DND-41 (cell line): ENCODE measurements at regions not wholly inside any gene's neighbourhood (a gene's known extent, or its start where the extent isn't known, plus 50 kb on each side); places are given as distances from the start of the nearest gene placed in this dataset.

ENCODE experiments used
- ATAC-seq: fragments of 200-7000 bp; cut with Tn5 transposase; 3 replicates; pipeline ENCODE4 v1.9.1; 2021; ENCODE audit warnings: low read depth; ENCODE audit not compliant: insufficient read depth
- DNase-seq: peaks from one replicate; pipeline ENCODE4 v3.0.0-alpha.2; 2020
- H2AFZ ChIP-seq: 2 replicates; pipeline ENCODE4 v1.6.0; 2012; ENCODE audit warnings: low read depth, low read length
- H3K27ac ChIP-seq: 2 replicates; pipeline ENCODE4 v1.5.1; 2012; ENCODE audit warnings: low read length, inconsistent platforms
- H3K27me3 ChIP-seq: fragments of 200-600 bp; sonication (generic); 2 replicates; pipeline ENCODE4 v1.6.0; 2012; ENCODE audit warnings: low read length, mild to moderate bottlenecking, inconsistent platforms; ENCODE audit not compliant: insufficient read depth, poor library complexity
- H3K36me3 ChIP-seq: 2 replicates; pipeline ENCODE4 v1.5.1; 2012; ENCODE audit warnings: low read length, inconsistent platforms; ENCODE audit not compliant: insufficient read depth
- H3K4me1 ChIP-seq: 2 replicates; pipeline ENCODE4 v1.5.1; 2012; ENCODE audit warnings: mild to moderate bottlenecking, low read length; ENCODE audit not compliant: insufficient read depth
- H3K4me2 ChIP-seq: 2 replicates; pipeline ENCODE4 v1.6.0; 2012; ENCODE audit warnings: mild to moderate bottlenecking, moderate library complexity, low read length, inconsistent platforms; ENCODE audit not compliant: insufficient read depth
- H3K4me3 ChIP-seq, 2 experiments: fragments of 200-600 bp in 1 of 2; shearing (Covaris generic) in 1 of 2; 2 replicates each; pipeline ENCODE4 v1.5.1; 2012 to 2016; ENCODE audit warnings: inconsistent platforms in 2 of 2, low read length in 2 of 2, mild to moderate bottlenecking in 2 of 2, low read depth in 1 of 2, moderate library complexity in 1 of 2
- H3K79me2 ChIP-seq: 2 replicates; pipeline ENCODE4 v1.6.0; 2012; ENCODE audit warnings: low read length, inconsistent platforms; ENCODE audit not compliant: insufficient read depth
- H3K9ac ChIP-seq: 2 replicates; pipeline ENCODE4 v1.6.0; 2012; ENCODE audit warnings: low read depth, mild to moderate bottlenecking, inconsistent platforms, low read length, moderate library complexity
- H3K9me3 ChIP-seq: 2 replicates; pipeline ENCODE4 v1.5.1; 2012; ENCODE audit warnings: low read length, moderate library complexity, mild to moderate bottlenecking, inconsistent platforms; ENCODE audit not compliant: insufficient read depth, severe bottlenecking
- H4K20me1 ChIP-seq: 2 replicates; pipeline ENCODE4 v1.6.0; 2012; ENCODE audit warnings: low read length; ENCODE audit not compliant: insufficient read depth
- EZH2 ChIP-seq: IDR thresholded peaks from 3 replicates; pipeline ENCODE4 v1.6.1; 2012; ENCODE audit warnings: borderline replicate concordance, low read depth, mild to moderate bottlenecking, moderate library complexity, low read length, inconsistent platforms; ENCODE audit not compliant: severe bottlenecking
- TF ChIP-seq, protein P1 (sequence below): IDR thresholded peaks from 2 replicates; pipeline ENCODE4 v1.5.1; 2012; ENCODE audit warnings: borderline replicate concordance, low read length, moderate library complexity, mild to moderate bottlenecking; ENCODE audit not compliant: poor library complexity, severe bottlenecking; ENCODE audit errors: extremely low read depth

DNA sequence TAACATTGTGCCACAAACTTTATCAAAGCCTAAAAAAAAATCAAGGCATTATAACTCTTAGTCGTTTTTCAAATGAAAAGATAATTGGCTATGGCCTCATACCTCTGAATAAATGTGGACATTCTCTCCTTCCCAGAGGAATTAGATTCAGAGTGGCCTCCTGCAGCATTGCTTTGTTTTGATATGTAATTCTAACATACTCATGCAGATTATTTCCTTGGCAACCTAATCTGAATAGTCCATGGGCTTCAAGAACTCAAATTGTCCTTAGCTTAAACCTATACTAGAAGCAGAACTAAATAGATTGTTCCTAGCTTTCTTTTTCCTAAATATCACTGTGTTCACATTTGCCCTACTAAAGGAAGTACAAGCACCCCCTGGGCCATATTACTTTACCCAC, 1146.9 kb downstream of the OLFM4 start:
- DNase-seq, result no peak
- Histone ChIP-seq H3K9ac (no peak overlapping the region), H3K79me2 (no peaks in the 10 kb centered on the region), H3K27ac (no peak overlapping the region), H2AFZ (no peak overlapping the region), H3K4me3 (no peak overlapping the region), H3K4me2 (no peak overlapping the region), H3K27me3 (no peaks in the 10 kb centered on the region), H4K20me1 (no peaks in the 10 kb centered on the region), H3K9me3 (no peaks in the 10 kb centered on the region), H3K36me3 (no peaks in the 10 kb centered on the region), H3K4me1 (no peaks in the 10 kb centered on the region)
- ATAC-seq, result no peak
- TF ChIP-seq, protein P1, sequence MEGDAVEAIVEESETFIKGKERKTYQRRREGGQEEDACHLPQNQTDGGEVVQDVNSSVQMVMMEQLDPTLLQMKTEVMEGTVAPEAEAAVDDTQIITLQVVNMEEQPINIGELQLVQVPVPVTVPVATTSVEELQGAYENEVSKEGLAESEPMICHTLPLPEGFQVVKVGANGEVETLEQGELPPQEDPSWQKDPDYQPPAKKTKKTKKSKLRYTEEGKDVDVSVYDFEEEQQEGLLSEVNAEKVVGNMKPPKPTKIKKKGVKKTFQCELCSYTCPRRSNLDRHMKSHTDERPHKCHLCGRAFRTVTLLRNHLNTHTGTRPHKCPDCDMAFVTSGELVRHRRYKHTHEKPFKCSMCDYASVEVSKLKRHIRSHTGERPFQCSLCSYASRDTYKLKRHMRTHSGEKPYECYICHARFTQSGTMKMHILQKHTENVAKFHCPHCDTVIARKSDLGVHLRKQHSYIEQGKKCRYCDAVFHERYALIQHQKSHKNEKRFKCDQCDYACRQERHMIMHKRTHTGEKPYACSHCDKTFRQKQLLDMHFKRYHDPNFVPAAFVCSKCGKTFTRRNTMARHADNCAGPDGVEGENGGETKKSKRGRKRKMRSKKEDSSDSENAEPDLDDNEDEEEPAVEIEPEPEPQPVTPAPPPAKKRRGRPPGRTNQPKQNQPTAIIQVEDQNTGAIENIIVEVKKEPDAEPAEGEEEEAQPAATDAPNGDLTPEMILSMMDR, result no peak
- no peak for TF ChIP-seq EZH2

GRCh38 chr13:54177466-54177865, 1148.9 kb downstream of the OLFM4 start:
- no peaks in the 10 kb centered on the region for H3K36me3 ChIP-seq
- no peak overlapping the region for H3K4me2 ChIP-seq
- TF ChIP-seq, protein P1, result no peak
- TF ChIP-seq EZH2, result no peak
- no peak for DNase-seq
- H3K27ac ChIP-seq, result no peak overlapping the region
- no peak for ATAC-seq
- H3K9me3 ChIP-seq, result no peaks in the 10 kb centered on the region
- H3K27me3 ChIP-seq, result no peaks in the 10 kb centered on the region
- no peaks in the 10 kb centered on the region for H3K4me1 ChIP-seq
- H3K9ac ChIP-seq, result no peak overlapping the region
- no peak overlapping the region for H3K4me3 ChIP-seq
- no peak overlapping the region for H2AFZ ChIP-seq
- H3K79me2 ChIP-seq, result no peaks in the 10 kb centered on the region
- no peaks in the 10 kb centered on the region for H4K20me1 ChIP-seq

- Histone ChIP-seq H3K4me2 (no peak overlapping the region), H4K20me1 (no peaks in the 10 kb centered on the region), H3K9ac (no peak overlapping the region), H3K27ac (no peak overlapping the region), H3K27me3 (no peaks in the 10 kb centered on the region), H3K79me2 (no peaks in the 10 kb centered on the region), H3K36me3 (no peaks in the 10 kb centered on the region), H2AFZ (no peak overlapping the region), H3K4me3 (no peak overlapping the region), H3K9me3 (no peaks in the 10 kb centered on the region), H3K4me1 (no peaks in the 10 kb centered on the region)
- DNase-seq (no peak), ATAC-seq (no peak)
- no peak for TF ChIP-seq EZH2
- TF ChIP-seq, protein P1, result no peak
Observed at GRCh38 chr13:54183166-54183565, 1154.6 kb downstream of the OLFM4 start.

GRCh38 chr13:54183728-54184127, 1155.1 kb downstream of the OLFM4 start:
- H3K9me3 ChIP-seq, result no peaks in the 10 kb centered on the region
- H3K4me1 ChIP-seq, result no peaks in the 10 kb centered on the region
- no peaks in the 10 kb centered on the region for H4K20me1 ChIP-seq
- no peaks in the 10 kb centered on the region for H3K27me3 ChIP-seq
- H2AFZ ChIP-seq, result no peak overlapping the region
- H3K79me2 ChIP-seq, result no peaks in the 10 kb centered on the region
- no peak overlapping the region for H3K27ac ChIP-seq
- TF ChIP-seq, protein P1, result no peak
- TF ChIP-seq EZH2, result no peak
- no peak for ATAC-seq
- DNase-seq, result no peak
- H3K36me3 ChIP-seq, result no peaks in the 10 kb centered on the region
- H3K4me2 ChIP-seq, result no peak overlapping the region
- H3K9ac ChIP-seq, result no peak overlapping the region
- H3K4me3 ChIP-seq, result no peak overlapping the region
